Retinal pigment epithelial cell (primary cell): ENCODE measurements at regions not wholly inside any gene's neighbourhood (a gene's known extent, or its start where the extent isn't known, plus 50 kb on each side); places are given as distances from the start of the nearest gene placed in this dataset.
A peak's percentile ranks its signal among the peaks of the same experiment; 100 is the strongest.

ENCODE experiments used
- DNase-seq: peaks from one replicate; pipeline ENCODE4 v3.0.0-alpha.2; 2010; ENCODE audit warnings: low read depth
- H3K4me3 ChIP-seq: 2 replicates; pipeline ENCODE4 v1.5.1; 2011; ENCODE audit warnings: mild to moderate bottlenecking, low read length, control low read depth, moderate library complexity
- CTCF ChIP-seq: conservative IDR thresholded peaks from 2 replicates; pipeline ENCODE4 v1.5.1; 2011; ENCODE audit warnings: low read depth, low read length, control low read depth, inconsistent platforms

DNA sequence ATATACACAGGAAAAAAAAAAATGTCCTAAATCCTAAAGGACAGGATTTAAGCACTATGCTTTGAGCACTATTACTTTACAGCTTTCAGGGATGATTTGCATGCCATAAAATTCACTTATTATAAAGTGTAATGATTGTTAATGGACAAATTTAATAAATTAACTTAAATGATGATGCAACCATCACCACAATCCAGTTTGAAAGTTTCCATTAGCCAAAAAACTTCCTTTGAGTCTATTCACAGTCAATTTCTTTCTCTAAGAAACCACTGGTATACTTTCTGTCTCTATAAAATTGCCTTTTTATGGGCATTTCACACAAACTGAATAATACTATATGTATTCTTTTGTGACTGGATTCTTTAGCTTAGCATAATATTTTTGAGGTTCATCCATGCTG, 111.1 kb upstream of the RIOK3 start:
- H3K4me3 ChIP-seq, result no peak overlapping the region
- no peak for TF ChIP-seq CTCF
- no peak for DNase-seq

- TF ChIP-seq CTCF, result no peak
- DNase-seq, result no peak
Observed at GRCh38 chr18:23342506-23342905, 110.6 kb upstream of the RIOK3 start.

DNA sequence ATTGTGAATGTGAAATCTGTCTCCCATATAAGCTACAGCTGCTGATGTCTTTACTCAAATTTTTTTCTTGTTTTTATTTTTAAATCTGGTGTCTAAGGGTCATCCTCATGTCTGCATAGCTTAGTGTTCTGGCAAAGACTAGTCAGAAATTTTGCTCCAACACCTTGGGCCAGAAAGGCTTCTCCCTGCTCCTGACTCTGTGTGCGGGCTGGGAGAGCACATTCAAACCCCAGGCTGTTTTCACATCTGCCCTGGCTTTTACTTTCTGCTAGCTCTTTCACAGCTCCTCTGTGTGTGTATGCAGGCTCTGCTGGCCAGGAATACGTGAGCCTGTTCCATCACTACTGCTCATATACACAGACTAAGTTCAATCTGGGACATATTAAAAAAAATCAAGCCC, 102.9 kb upstream of the RIOK3 start:
- no peak for DNase-seq
- H3K4me3 ChIP-seq, result no peak overlapping the region
- TF ChIP-seq CTCF, result no peak

More at GRCh38 chr18:23342506-23342905, 110.6 kb upstream of the RIOK3 start:
- no peak overlapping the region for H3K4me3 ChIP-seq

- DNase-seq, result no peak
- TF ChIP-seq CTCF, result no peak
- H3K4me3 ChIP-seq, result no peak overlapping the region
Observed at GRCh38 chr18:23351521-23351920, 101.6 kb upstream of the RIOK3 start.

DNA sequence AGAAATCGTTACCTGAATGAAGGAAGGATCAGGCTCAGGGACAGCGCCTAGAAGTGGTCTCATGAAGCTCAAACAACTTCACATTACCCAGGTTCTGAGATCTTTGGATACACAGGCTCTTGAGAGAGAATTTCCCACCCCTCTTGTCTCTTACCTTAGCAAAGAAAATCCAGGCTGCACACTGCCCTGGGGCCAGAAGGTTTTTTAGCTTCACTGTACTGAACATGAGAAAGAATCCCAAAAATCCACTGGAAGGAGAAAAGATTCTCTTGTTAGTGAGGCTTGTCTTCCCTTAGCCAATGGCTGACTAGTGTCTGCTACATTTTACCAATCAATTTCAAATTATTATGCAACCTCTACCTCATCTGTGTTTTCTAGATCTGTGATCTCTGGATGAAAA, 101.0 kb upstream of the RIOK3 start:
- no peak for TF ChIP-seq CTCF
- no peak overlapping the region for H3K4me3 ChIP-seq
- DNase-seq, result no peak

DNA sequence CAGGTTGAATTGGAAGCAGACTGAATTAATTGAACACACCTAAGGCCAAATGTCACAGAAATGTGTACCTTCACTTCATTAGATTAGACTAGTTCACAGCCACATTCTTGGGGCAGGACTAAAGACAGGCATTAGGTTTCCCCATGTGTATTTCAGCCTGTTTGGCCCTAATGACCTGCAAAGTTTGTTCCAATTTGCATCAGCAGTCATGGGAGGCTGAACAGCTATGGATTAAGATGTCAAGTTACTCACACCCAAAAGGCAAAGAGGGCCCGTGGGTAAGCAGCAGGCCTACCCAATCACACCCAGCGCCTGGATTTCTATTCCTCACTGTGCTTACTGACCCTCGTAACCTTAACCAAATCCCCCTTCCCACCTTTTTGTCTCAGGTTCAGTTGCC, 99.6 kb upstream of the RIOK3 start:
- TF ChIP-seq CTCF, result no peak
- H3K4me3 ChIP-seq, result no peak overlapping the region
- peak; percentile 75 for DNase-seq

DNA sequence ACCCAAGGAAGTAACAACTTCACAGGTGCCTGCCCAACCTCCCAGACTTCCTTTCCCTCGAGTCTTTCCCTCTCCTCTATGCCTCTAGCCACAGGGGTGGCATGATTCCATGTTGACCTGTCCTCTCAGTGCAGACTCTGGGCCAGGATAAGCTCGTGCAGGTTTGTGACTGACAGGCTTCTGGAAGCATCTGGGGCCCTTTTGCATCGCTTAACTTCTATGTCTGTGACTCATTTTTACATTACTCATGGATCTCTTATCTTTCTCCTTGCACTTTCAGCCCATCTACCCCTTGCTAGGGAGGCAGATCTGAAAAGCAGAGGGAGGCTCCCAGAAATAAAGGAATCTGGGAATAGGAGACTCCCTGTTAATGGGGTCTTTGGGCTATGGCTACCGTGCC, 98.5 kb upstream of the RIOK3 start:
- DNase-seq, result peak; percentile 39
- TF ChIP-seq CTCF, result no peak
- no peak overlapping the region for H3K4me3 ChIP-seq
